ENCODE measurements at regions not wholly inside any gene's neighbourhood (a gene's known extent, or its start where the extent isn't known, plus 50 kb on each side); places are given as distances from the start of the nearest gene placed in this dataset.

DNA sequence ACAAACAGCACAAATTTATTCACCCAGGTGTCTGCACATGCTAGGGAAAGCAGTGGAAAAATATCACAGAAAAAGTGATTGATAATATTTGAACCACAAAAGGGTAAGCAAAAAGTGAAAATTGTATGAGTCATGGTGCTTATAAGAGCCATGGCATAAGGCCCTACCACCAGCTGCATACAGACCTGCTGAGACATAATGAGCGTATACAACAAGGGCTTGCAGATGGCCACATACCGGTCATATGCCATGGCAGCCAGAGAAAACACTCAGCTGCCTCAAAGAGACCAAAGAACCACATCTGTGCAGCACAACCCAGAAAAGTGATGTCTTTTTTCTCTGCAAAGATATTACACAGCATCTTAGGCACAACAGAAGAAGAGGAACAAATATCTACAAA is 71.4 kb upstream of the OR9G4 start:
- H3K27ac ChIP-seq: no peak overlapping the region
- DNase-seq (ENCODE audit: extremely low spot score in 2 of 2): no peak
- intact Hi-C loops (cut with DNase I): loop anchor here (10.0 kb wide), 1 partner anchor 1995 kb away; no protein-coding TSS in a partner anchor

DNA sequence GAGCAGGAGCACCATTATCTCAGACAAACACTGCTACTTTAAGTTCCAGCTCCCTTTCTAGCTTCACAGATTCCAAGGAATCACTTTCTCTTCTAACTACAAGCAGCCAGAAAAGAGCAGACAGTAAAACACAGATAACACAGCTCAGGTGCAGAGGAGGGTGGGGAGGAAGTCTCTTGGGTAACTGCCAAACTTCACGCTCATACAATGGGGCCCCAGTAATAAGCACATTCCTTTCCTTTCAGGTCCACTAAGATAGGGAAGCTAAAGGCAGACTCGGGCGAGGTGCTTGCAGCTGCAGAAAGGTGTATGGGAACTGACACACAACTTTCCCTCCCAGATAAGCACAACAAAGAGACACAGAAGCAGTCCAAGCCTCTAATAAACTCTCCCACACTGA is 69.2 kb upstream of the OR9G4 start:
- Histone ChIP-seq H3K4me1 (no peaks in the 10 kb centered on the region), H3K4me3 (no peak overlapping the region), H3K27me3 (no peaks in the 10 kb centered on the region), H3K36me3 (no peaks in the 10 kb centered on the region), H3K9me3 (no peaks in the 10 kb centered on the region), H3K27ac (no peak overlapping the region)
- intact Hi-C loops (cut with DNase I): no loop called here
- TF ChIP-seq POLR2AphosphoS5 (IDR thresholded peaks at IDR 0.05; ENCODE audit: insufficient read depth in 1 of 2, low read depth in 1 of 2) (no peak), POLR2A (IDR thresholded peaks at IDR 0.05) (no peak)
- TF ChIP-seq, protein P1, sequence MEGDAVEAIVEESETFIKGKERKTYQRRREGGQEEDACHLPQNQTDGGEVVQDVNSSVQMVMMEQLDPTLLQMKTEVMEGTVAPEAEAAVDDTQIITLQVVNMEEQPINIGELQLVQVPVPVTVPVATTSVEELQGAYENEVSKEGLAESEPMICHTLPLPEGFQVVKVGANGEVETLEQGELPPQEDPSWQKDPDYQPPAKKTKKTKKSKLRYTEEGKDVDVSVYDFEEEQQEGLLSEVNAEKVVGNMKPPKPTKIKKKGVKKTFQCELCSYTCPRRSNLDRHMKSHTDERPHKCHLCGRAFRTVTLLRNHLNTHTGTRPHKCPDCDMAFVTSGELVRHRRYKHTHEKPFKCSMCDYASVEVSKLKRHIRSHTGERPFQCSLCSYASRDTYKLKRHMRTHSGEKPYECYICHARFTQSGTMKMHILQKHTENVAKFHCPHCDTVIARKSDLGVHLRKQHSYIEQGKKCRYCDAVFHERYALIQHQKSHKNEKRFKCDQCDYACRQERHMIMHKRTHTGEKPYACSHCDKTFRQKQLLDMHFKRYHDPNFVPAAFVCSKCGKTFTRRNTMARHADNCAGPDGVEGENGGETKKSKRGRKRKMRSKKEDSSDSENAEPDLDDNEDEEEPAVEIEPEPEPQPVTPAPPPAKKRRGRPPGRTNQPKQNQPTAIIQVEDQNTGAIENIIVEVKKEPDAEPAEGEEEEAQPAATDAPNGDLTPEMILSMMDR (IDR thresholded peaks at IDR 0.05): no peak
- no peak for DNase-seq (ENCODE audit: extremely low spot score in 2 of 2)

More for the DNA sequence above, 71.4 kb upstream of the OR9G4 start:
- Histone ChIP-seq H3K36me3 (no peaks in the 10 kb centered on the region), H3K4me3 (no peak overlapping the region), H3K4me1 (no peaks in the 10 kb centered on the region), H3K27me3 (no peaks in the 10 kb centered on the region), H3K9me3 (no peaks in the 10 kb centered on the region)
- TF ChIP-seq POLR2A (IDR thresholded peaks at IDR 0.05) (no peak), POLR2AphosphoS5 (IDR thresholded peaks at IDR 0.05; ENCODE audit: insufficient read depth in 1 of 2, low read depth in 1 of 2) (no peak)
- TF ChIP-seq, protein P1 (IDR thresholded peaks at IDR 0.05): no peak

DNA sequence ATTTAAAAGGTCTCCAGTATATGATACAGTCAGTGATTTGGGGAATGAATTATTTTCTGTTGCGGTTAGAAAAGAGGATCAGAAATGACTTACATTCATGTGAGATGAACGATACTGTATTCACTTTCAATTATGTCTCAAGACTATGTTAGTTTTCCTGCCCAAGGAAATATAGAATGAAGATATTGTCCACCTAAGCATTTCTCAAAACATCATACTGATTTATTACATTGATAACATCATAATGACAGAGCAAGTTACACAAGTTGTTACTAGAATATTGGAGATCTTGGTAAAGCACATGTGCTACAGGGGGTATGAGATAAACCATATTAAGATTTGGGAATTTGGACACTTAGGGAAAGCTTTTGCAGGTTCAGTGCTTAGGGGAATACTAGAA is 67.8 kb upstream of the OR9G4 start:
- no peaks in the 10 kb centered on the region for H3K36me3 ChIP-seq
- TF ChIP-seq, protein P1 (IDR thresholded peaks at IDR 0.05): no peak
- TF ChIP-seq POLR2AphosphoS5 (IDR thresholded peaks at IDR 0.05; ENCODE audit: insufficient read depth in 1 of 2, low read depth in 1 of 2) (no peak), POLR2A (IDR thresholded peaks at IDR 0.05) (no peak)
- intact Hi-C loops (cut with DNase I): no loop called here

DNA sequence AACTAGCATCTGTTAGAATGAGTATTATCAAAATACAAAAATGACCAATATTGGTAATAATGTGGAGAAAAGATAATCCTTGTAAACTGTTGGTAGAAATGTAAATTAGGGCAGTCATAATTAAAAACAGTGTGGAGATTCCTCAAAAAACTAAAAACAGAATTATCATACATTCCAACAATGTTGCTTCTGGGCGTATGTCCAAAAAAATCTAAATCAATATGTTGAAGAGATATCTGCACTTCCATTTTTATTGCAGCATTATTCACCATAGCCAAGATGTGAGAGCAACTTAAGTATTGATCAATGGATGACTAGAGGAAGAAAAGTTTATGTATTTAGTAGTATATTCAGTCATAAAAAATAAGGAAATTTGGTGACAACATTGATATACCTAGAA is 59.8 kb upstream of the OR9G4 start:
- Histone ChIP-seq H3K4me1 (no peaks in the 10 kb centered on the region), H3K36me3 (no peaks in the 10 kb centered on the region), H3K4me3 (no peak overlapping the region), H3K27me3 (no peaks in the 10 kb centered on the region), H3K9me3 (no peaks in the 10 kb centered on the region), H3K27ac (no peak overlapping the region)
- intact Hi-C loops (cut with DNase I): no loop called here
- TF ChIP-seq POLR2A (IDR thresholded peaks at IDR 0.05): no peak
- TF ChIP-seq POLR2AphosphoS5 (IDR thresholded peaks at IDR 0.05; ENCODE audit: insufficient read depth in 1 of 2, low read depth in 1 of 2): no peak
- TF ChIP-seq, protein P1 (IDR thresholded peaks at IDR 0.05): no peak
- no peak for DNase-seq (ENCODE audit: extremely low spot score in 2 of 2)

More for the DNA sequence above, 67.8 kb upstream of the OR9G4 start:
- H3K4me1 ChIP-seq: no peaks in the 10 kb centered on the region
- H3K27me3 ChIP-seq: no peaks in the 10 kb centered on the region
- no peak overlapping the region for H3K27ac ChIP-seq
- no peaks in the 10 kb centered on the region for H3K9me3 ChIP-seq
- no peak for DNase-seq (ENCODE audit: extremely low spot score in 2 of 2)
- H3K4me3 ChIP-seq: no peak overlapping the region

DNA sequence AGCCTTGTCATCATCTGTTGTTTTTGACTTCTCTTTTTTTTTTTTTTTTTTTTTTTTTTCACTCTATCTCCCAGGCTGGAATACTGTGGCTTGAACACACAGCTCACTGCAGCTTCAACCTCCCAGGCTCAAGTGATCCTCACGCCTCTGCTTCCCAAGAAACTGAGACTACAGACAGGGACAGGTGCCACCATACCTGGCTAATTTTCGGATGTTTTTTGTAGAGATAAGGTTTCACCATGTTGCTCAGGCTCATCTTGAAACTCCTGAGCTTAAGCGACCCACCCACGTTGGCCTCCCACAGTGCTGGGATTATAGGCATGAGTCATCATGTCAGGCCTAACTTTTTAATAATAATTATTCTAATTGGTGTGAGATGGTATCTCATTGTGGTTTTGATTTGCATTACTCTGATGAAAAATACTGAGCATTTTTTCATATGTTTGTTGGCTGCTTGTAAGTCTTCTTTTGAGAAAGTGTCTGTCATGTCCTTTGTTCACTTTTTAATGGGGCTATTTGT is 51.3 kb upstream of the OR9G4 start:
- Histone ChIP-seq H3K36me3 (no peaks in the 10 kb centered on the region), H3K27me3 (no peaks in the 10 kb centered on the region), H3K4me3 (no peak overlapping the region), H3K9me3 (no peaks in the 10 kb centered on the region), H3K27ac (no peak overlapping the region), H3K4me1 (no peaks in the 10 kb centered on the region)
- no peak for DNase-seq (ENCODE audit: extremely low spot score in 2 of 2)
- TF ChIP-seq POLR2A (IDR thresholded peaks at IDR 0.05) (no peak), POLR2AphosphoS5 (IDR thresholded peaks at IDR 0.05; ENCODE audit: insufficient read depth in 1 of 2, low read depth in 1 of 2) (no peak)
- TF ChIP-seq, protein P1 (IDR thresholded peaks at IDR 0.05): no peak
- intact Hi-C loops (cut with DNase I): no loop called here
